GM23338 (cell line): ENCODE measurements at regions not wholly inside any gene's neighbourhood (a gene's known extent, or its start where the extent isn't known, plus 50 kb on each side); places are given as distances from the start of the nearest gene placed in this dataset.

Source experiments
- CREB1 ChIP-seq: fragments of 250-450 bp; sonication (Bioruptor Pico); IDR thresholded peaks from 2 replicates; pipeline ENCODE4 v1.5.0; 2020; ENCODE audit warnings: low read depth, mild to moderate bottlenecking, moderate library complexity
- CTCF ChIP-seq, 2 experiments: fragments of 200-600 bp in 1 of 2; sonication (generic) in 1 of 2; conservative IDR thresholded peaks; 2 replicates each; pipeline versions ENCODE4 v1.5.1 to v1.6.1; 2016 to 2017; ENCODE audit warnings: antibody characterized with exemption in 2 of 2, low read depth in 2 of 2, mild to moderate bottlenecking in 2 of 2, moderate library complexity in 1 of 2
- ETS1 ChIP-seq: IDR thresholded peaks from 2 replicates; pipeline ENCODE4 v1.6.1; 2016; ENCODE audit warnings: antibody characterized with exemption
- EZH2 ChIP-seq: fragments of 200-600 bp; sonication (generic); IDR thresholded peaks from one replicate; pipeline ENCODE4 v1.8.0; 2017; ENCODE audit warnings: antibody characterized with exemption, mild to moderate bottlenecking, low read depth; ENCODE audit not compliant: unreplicated experiment
- EZH2phosphoT487 ChIP-seq: fragments of 200-600 bp; sonication (generic); IDR thresholded peaks from one replicate; pipeline ENCODE4 v1.8.1; 2018; ENCODE audit warnings: antibody characterized with exemption; ENCODE audit not compliant: unreplicated experiment
- JUNB ChIP-seq: IDR thresholded peaks from one replicate; pipeline ENCODE4 v1.6.1; 2016; ENCODE audit warnings: antibody characterized with exemption; ENCODE audit not compliant: unreplicated experiment
- NANOG ChIP-seq: IDR thresholded peaks from 2 replicates; pipeline ENCODE4 v1.6.1; 2016; ENCODE audit warnings: antibody characterized with exemption, borderline replicate concordance
- POLR2AphosphoS5 ChIP-seq: IDR thresholded peaks from 2 replicates; pipeline ENCODE4 v1.6.1; 2016; ENCODE audit warnings: antibody characterized with exemption, low read depth
- REST ChIP-seq: IDR thresholded peaks from one replicate; pipeline ENCODE4 v1.6.1; 2018; ENCODE audit warnings: antibody characterized with exemption; ENCODE audit not compliant: unreplicated experiment
- STAT1 ChIP-seq: IDR thresholded peaks from one replicate; pipeline ENCODE4 v1.6.1; 2016; ENCODE audit warnings: antibody characterized with exemption; ENCODE audit not compliant: unreplicated experiment
- ZNF114 ChIP-seq: fragments of 250-450 bp; sonication (Bioruptor Pico); IDR thresholded peaks from 2 replicates; pipeline ENCODE4 v1.5.0; 2020; ENCODE audit warnings: mild to moderate bottlenecking, moderate library complexity
- ZNF331 ChIP-seq: fragments of 250-450 bp; sonication (Bioruptor Pico); IDR thresholded peaks from 2 replicates; pipeline ENCODE4 v1.5.0; 2020; ENCODE audit warnings: low read depth, mild to moderate bottlenecking, moderate library complexity
- ZNF462 ChIP-seq: fragments of 250-450 bp; sonication (Bioruptor Pico); IDR thresholded peaks from 2 replicates; pipeline ENCODE4 v1.5.0; 2020; ENCODE audit warnings: mild to moderate bottlenecking, moderate library complexity

GRCh38 chr1:222000131-222000530, 258.2 kb upstream of the DUSP10 start:
- TF ChIP-seq CTCF (conservative IDR thresholded peaks at IDR 0.05; ENCODE audit: low read depth in 2 of 2) = no peak
- TF ChIP-seq POLR2AphosphoS5 = no peak
- no peak for TF ChIP-seq REST
- no peak for TF ChIP-seq EZH2
- no peak for TF ChIP-seq CREB1 (CRISPR knock-in tag)
- no peak for TF ChIP-seq STAT1
- no peak for TF ChIP-seq ETS1
- TF ChIP-seq EZH2phosphoT487 = no peak
- no peak for TF ChIP-seq ZNF114 (CRISPR knock-in tag)
- no peak for TF ChIP-seq JUNB
- no peak for TF ChIP-seq ZNF331 (CRISPR knock-in tag)
- no peak for TF ChIP-seq NANOG
- no peak for TF ChIP-seq ZNF462 (CRISPR knock-in tag)
